HG03378 (cell line): ENCODE measurements at regions not wholly inside any gene's neighbourhood (a gene's known extent, or its start where the extent isn't known, plus 50 kb on each side); places are given as distances from the start of the nearest gene placed in this dataset.
"Not testable (repeated sequence)": the region's sequence is repeated elsewhere in the genome, so short reads cannot be mapped to it uniquely, and the experiment has no call there.

Experiments
- ATAC-seq: cut with Tn5 transposase; IDR thresholded peaks from one replicate; pipeline ENCODE4 v1.9.1; 2021; ENCODE audit warnings: mild to moderate bottlenecking, moderate library complexity; ENCODE audit not compliant: unreplicated experiment

GRCh38 chr3:143175940-143176894 lies 56.6 kb downstream of the CHST2 start:
- not testable (repeated sequence) for ATAC-seq

- ATAC-seq: not testable (repeated sequence)
These were observed 58.4 kb downstream of the CHST2 start for GRCh38 chr3:143177965-143178364.

- not testable (repeated sequence) for ATAC-seq
These were observed 59.4 kb downstream of the CHST2 start for GRCh38 chr3:143178775-143179548.

- ATAC-seq: no peak
These were observed 60.0 kb downstream of the CHST2 start for GRCh38 chr3:143179603-143180002.

GRCh38 chr3:143180860-143181259 lies 61.3 kb downstream of the CHST2 start:
- not testable (repeated sequence) for ATAC-seq

- ATAC-seq: not testable (repeated sequence)
These were observed 62.4 kb downstream of the CHST2 start for GRCh38 chr3:143181977-143182376.

- no peak for ATAC-seq
These were observed 63.5 kb downstream of the CHST2 start for GRCh38 chr3:143182866-143183664.

GRCh38 chr3:143183665-143183964 lies 64.0 kb downstream of the CHST2 start:
- ATAC-seq: no peak

- ATAC-seq: no peak
These were observed 64.5 kb downstream of the CHST2 start for GRCh38 chr3:143184099-143184498.

GRCh38 chr3:143185401-143185800 lies 65.8 kb downstream of the CHST2 start:
- ATAC-seq: no peak

GRCh38 chr3:143187111-143187510 lies 67.5 kb downstream of the CHST2 start:
- ATAC-seq: no peak

- ATAC-seq: no peak
These were observed 69.3 kb downstream of the CHST2 start for GRCh38 chr3:143188881-143189280.

GRCh38 chr3:143190101-143190500 lies 70.5 kb downstream of the CHST2 start:
- ATAC-seq: no peak

- ATAC-seq: no peak
These were observed 72.6 kb downstream of the CHST2 start for GRCh38 chr3:143192193-143192592.

- ATAC-seq: no peak
These were observed 80.7 kb downstream of the CHST2 start for GRCh38 chr3:143200001-143200924.

- no peak for ATAC-seq
These were observed 81.5 kb downstream of the CHST2 start for GRCh38 chr3:143201045-143201444.

GRCh38 chr3:143201870-143202752 lies 82.5 kb downstream of the CHST2 start:
- ATAC-seq: no peak

- no peak for ATAC-seq
These were observed 83.6 kb downstream of the CHST2 start for GRCh38 chr3:143203142-143203541.

- ATAC-seq: no peak
These were observed 84.3 kb downstream of the CHST2 start for GRCh38 chr3:143203848-143204247.
